PC-9 (cell line): ENCODE measurements at regions not wholly inside any gene's neighbourhood (a gene's known extent, or its start where the extent isn't known, plus 50 kb on each side); places are given as distances from the start of the nearest gene placed in this dataset.

Source experiments
- BruUV-seq: library from RNA; stranded (reverse); fragments of 400-500 nt; replicated peaks from 2 replicates; lab custom pipeline; 2021; lab: Mats Ljungman, UMichigan
- CTCF ChIA-PET: fragments of 300-600 bp; sonication (Branson Sonifier 250); formaldehyde crosslinking; loops from one replicate; lab custom pipeline; 2022; ENCODE audit warnings: antibody characterized with exemption; lab: Charles Lee
- POLR2A ChIA-PET: fragments of 300-600 bp; sonication (Branson Sonifier 250); formaldehyde crosslinking; loops from one replicate; lab custom pipeline; 2022; ENCODE audit warnings: antibody characterized with exemption; ENCODE audit not compliant: unreplicated experiment; lab: Charles Lee
- DNase-seq, 2 experiments: peaks; one replicate each; pipeline versions ENCODE4 v3.0.0 to v3.0.0-alpha.2; 2015 to 2022; ENCODE audit warnings: mixed read lengths in 1 of 2
- H2AFZ ChIP-seq: fragments of 200-600 bp; sonication (generic); 2 replicates; pipeline ENCODE4 v1.8.1; 2017; ENCODE audit warnings: antibody characterized with exemption
- H3F3A ChIP-seq: fragments of 200-600 bp; sonication (generic); 2 replicates; pipeline ENCODE4 v1.8.1; 2017; ENCODE audit warnings: antibody characterized with exemption, mild to moderate bottlenecking, low read depth; ENCODE audit not compliant: insufficient read depth
- H3K27ac ChIP-seq: fragments of 200-600 bp; sonication (generic); 2 replicates; pipeline ENCODE4 v1.6.1; 2016; ENCODE audit warnings: mixed run types
- H3K27me3 ChIP-seq: fragments of 200-600 bp; sonication (generic); 2 replicates; pipeline ENCODE4 v1.6.1; 2016; ENCODE audit warnings: low read depth, mixed run types; ENCODE audit not compliant: insufficient read depth
- H3K36me3 ChIP-seq: fragments of 200-600 bp; sonication (generic); 2 replicates; pipeline ENCODE4 v1.6.1; 2016; ENCODE audit warnings: low read depth, mixed run types
- H3K4me1 ChIP-seq: fragments of 200-600 bp; sonication (generic); replicated peaks from 2 replicates; pipeline ENCODE4 v1.6.1; 2016; ENCODE audit warnings: mixed run types; ENCODE audit not compliant: insufficient read depth
- H3K4me2 ChIP-seq: fragments of 200-600 bp; sonication (generic); 2 replicates; pipeline ENCODE4 v1.6.1; 2017; ENCODE audit warnings: mixed run types
- H3K4me3 ChIP-seq: fragments of 200-600 bp; sonication (generic); 2 replicates; pipeline ENCODE4 v1.6.1; 2016; ENCODE audit warnings: mixed run types
- H3K79me2 ChIP-seq: fragments of 200-600 bp; sonication (generic); 2 replicates; pipeline ENCODE4 v1.6.1; 2017; ENCODE audit warnings: low read depth, mixed run types
- H3K9me2 ChIP-seq: fragments of 200-600 bp; sonication (generic); 2 replicates; pipeline ENCODE4 v1.8.1; 2017; ENCODE audit warnings: mild to moderate bottlenecking; ENCODE audit not compliant: insufficient read depth
- H3K9me3 ChIP-seq: fragments of 200-600 bp; sonication (generic); 2 replicates; pipeline ENCODE4 v1.8.1; 2016; ENCODE audit warnings: low read depth; ENCODE audit not compliant: insufficient read depth
- H4K20me1 ChIP-seq: fragments of 200-600 bp; sonication (generic); 2 replicates; pipeline ENCODE4 v1.8.1; 2017; ENCODE audit not compliant: insufficient read depth
- EZH2 ChIP-seq: fragments of 200-600 bp; sonication (generic); IDR thresholded peaks from 2 replicates; pipeline ENCODE4 v1.8.0; 2017; ENCODE audit warnings: antibody characterized with exemption, low read depth
- intact Hi-C: fragments of 100-400 bp; cut with micrococcal nuclease; formaldehyde crosslinking; loops from one replicate; pipeline ENCODE4 v1.10.0; 2022; ENCODE audit not compliant: unreplicated experiment
- TF ChIP-seq, protein P1 (sequence below): fragments of 200-600 bp; sonication (generic); conservative IDR thresholded peaks from 2 replicates; pipeline ENCODE4 v1.6.1; 2017; ENCODE audit warnings: mixed run types, antibody characterized with exemption, mild to moderate bottlenecking, moderate library complexity

DNA sequence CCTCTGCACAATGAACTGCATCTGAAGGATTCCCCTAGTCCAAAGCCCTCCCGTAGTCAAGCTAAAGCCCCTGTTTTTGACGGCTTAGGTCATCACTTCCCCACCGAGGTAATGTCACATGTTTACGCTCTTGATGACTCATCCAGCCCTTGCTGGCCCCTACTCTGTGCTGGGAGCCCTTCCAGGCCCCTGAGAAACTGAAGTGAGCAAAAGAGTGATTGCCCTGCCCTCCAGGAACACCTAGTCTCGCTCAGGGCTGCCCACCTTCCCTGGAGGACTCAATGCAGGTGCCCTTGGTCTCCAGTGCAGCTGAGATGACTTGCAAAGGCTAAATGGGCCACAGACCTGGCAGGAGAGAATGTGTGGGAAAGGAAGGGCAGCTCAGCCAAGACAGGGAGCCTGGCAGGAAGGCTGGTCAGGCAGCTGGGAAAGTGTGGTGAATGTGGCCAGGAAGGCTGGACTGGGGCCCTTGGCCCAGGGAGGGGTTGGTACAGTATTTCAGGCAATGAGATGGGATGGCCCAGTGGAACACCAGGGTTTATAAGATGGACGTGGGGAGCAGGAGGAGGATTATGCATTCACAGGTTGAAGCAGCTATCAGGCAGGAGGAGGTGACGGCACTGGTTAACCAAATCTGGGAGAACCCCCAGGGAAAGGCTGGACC is 345.6 kb downstream of the NPHP4 start:
- no peak overlapping the region for H2AFZ ChIP-seq

DNA sequence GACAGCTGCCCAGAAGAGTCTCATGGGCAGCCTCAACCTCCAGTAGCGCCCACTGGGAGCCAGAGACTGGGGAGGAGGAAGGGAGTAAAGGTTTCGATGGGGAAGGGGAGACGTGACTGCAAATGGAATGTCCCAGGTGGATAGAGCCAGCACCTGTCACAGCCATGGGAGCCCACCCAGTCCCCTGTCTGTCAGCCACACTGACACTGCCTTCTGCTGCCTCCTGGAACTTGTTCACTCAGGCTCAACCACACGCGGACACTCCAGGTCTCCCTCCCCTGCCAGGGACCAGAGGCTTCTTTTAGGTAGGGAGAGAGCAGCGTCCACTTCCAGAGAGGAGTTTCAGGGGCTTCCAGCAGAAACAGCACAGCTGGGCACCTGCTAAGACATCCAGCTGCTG is 346.3 kb downstream of the NPHP4 start:
- H3K27me3 ChIP-seq: peaks cover 20% of the 10 kb centered on the region
- TF ChIP-seq, protein P1, sequence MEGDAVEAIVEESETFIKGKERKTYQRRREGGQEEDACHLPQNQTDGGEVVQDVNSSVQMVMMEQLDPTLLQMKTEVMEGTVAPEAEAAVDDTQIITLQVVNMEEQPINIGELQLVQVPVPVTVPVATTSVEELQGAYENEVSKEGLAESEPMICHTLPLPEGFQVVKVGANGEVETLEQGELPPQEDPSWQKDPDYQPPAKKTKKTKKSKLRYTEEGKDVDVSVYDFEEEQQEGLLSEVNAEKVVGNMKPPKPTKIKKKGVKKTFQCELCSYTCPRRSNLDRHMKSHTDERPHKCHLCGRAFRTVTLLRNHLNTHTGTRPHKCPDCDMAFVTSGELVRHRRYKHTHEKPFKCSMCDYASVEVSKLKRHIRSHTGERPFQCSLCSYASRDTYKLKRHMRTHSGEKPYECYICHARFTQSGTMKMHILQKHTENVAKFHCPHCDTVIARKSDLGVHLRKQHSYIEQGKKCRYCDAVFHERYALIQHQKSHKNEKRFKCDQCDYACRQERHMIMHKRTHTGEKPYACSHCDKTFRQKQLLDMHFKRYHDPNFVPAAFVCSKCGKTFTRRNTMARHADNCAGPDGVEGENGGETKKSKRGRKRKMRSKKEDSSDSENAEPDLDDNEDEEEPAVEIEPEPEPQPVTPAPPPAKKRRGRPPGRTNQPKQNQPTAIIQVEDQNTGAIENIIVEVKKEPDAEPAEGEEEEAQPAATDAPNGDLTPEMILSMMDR: no peak
- no peak for TF ChIP-seq EZH2
- intact Hi-C loops: no loop called here
- H3K4me3 ChIP-seq: no peak overlapping the region
- H3F3A ChIP-seq: no peaks in the 10 kb centered on the region
- H3K27ac ChIP-seq: no peak overlapping the region
- ChIA-PET POLR2A (no interaction called here), CTCF (no interaction called here)
- H3K9me3 ChIP-seq: no peaks in the 10 kb centered on the region
- DNase-seq: no peak
- no peaks in the 10 kb centered on the region for H3K9me2 ChIP-seq
- H4K20me1 ChIP-seq: no peaks in the 10 kb centered on the region
- H2AFZ ChIP-seq: no peak overlapping the region
- H3K4me2 ChIP-seq: no peak overlapping the region
- no peaks in the 10 kb centered on the region for H3K79me2 ChIP-seq
- no TSS peak for BruUV-seq
- H3K4me1 ChIP-seq: no peaks in the 10 kb centered on the region
- H3K36me3 ChIP-seq: no peaks in the 10 kb centered on the region

More for the DNA sequence above, 345.6 kb downstream of the NPHP4 start:
- Histone ChIP-seq H3K36me3 (no peaks in the 10 kb centered on the region), H3F3A (no peaks in the 10 kb centered on the region), H3K9me2 (no peaks in the 10 kb centered on the region), H3K4me1 (no peaks in the 10 kb centered on the region), H3K27me3 (peaks cover 27% of the 10 kb centered on the region), H3K4me2 (no peak overlapping the region), H4K20me1 (no peaks in the 10 kb centered on the region), H3K27ac (no peak overlapping the region), H3K9me3 (no peaks in the 10 kb centered on the region), H3K4me3 (no peak overlapping the region), H3K79me2 (no peaks in the 10 kb centered on the region)
- intact Hi-C loops: no loop called here
- POLR2A ChIA-PET: no interaction called here
- DNase-seq: no peak
- TF ChIP-seq, protein P1: no peak
- no peak for TF ChIP-seq EZH2
- BruUV-seq: no TSS peak
- CTCF ChIA-PET: no interaction called here

DNA sequence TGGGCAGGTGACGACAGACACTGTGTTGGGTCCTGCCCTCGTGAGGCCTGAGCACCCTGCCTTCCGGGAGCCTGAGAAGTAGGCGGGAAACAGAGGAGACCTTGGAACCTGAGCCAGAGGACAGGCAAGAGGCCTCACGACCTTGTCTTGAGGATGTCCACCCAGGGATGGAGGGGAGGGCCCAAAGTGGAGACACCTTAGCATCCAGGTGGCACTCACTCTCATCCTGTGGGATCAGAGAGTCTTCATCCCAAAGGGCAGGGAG is 347.2 kb downstream of the NPHP4 start:
- no peaks in the 10 kb centered on the region for H3K9me2 ChIP-seq
- BruUV-seq: no TSS peak
- H3K4me1 ChIP-seq: no peaks in the 10 kb centered on the region
- ChIA-PET POLR2A (no interaction called here), CTCF (interaction anchor here (0.5 kb wide), 1 partner anchor 712 kb away, joined by 4 read pairs; no protein-coding TSS in a partner anchor)
- peaks cover 11% of the 10 kb centered on the region for H3K27me3 ChIP-seq
- no peaks in the 10 kb centered on the region for H3K36me3 ChIP-seq
- H3K79me2 ChIP-seq: no peaks in the 10 kb centered on the region
- no peak overlapping the region for H2AFZ ChIP-seq
- no peaks in the 10 kb centered on the region for H3K9me3 ChIP-seq
- H4K20me1 ChIP-seq: no peaks in the 10 kb centered on the region
- TF ChIP-seq EZH2: no peak
- TF ChIP-seq, protein P1: no peak
- H3F3A ChIP-seq: no peaks in the 10 kb centered on the region
- intact Hi-C loops: no loop called here
- no peak overlapping the region for H3K4me3 ChIP-seq
- DNase-seq: no peak
- H3K27ac ChIP-seq: no peak overlapping the region
- H3K4me2 ChIP-seq: no peak overlapping the region
